GM18867 (cell line): ENCODE measurements at regions not wholly inside any gene's neighbourhood (a gene's known extent, or its start where the extent isn't known, plus 50 kb on each side); places are given as distances from the start of the nearest gene placed in this dataset.

Experiments
- ATAC-seq: cut with Tn5 transposase; IDR thresholded peaks from one replicate; pipeline ENCODE4 v1.9.1; 2021; ENCODE audit warnings: mild to moderate bottlenecking, moderate library complexity; ENCODE audit not compliant: unreplicated experiment

GRCh38 chr5:142509026-142509425 lies 176.9 kb downstream of the FGF1 start:
- no peak for ATAC-seq

DNA sequence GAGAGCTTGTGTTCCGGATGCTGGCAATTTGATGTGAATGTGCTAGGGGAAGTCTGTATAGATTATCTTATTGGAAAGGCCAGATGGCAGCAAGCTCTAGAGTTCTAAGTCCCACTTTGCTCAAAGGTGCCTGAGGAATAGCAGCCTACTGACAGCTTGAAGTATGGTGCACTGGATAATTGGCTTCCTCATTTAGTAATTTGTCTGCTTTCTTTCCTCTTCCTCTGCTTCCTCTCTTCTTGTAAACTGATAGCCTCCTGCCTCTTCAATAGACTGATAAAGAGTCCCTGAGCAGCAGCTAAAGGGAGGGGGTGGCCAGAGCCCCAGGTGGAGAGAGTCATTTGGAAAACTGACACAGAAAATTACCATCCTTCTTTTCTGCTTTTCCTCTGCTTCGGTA lies 177.3 kb downstream of the FGF1 start:
- no peak for ATAC-seq

DNA sequence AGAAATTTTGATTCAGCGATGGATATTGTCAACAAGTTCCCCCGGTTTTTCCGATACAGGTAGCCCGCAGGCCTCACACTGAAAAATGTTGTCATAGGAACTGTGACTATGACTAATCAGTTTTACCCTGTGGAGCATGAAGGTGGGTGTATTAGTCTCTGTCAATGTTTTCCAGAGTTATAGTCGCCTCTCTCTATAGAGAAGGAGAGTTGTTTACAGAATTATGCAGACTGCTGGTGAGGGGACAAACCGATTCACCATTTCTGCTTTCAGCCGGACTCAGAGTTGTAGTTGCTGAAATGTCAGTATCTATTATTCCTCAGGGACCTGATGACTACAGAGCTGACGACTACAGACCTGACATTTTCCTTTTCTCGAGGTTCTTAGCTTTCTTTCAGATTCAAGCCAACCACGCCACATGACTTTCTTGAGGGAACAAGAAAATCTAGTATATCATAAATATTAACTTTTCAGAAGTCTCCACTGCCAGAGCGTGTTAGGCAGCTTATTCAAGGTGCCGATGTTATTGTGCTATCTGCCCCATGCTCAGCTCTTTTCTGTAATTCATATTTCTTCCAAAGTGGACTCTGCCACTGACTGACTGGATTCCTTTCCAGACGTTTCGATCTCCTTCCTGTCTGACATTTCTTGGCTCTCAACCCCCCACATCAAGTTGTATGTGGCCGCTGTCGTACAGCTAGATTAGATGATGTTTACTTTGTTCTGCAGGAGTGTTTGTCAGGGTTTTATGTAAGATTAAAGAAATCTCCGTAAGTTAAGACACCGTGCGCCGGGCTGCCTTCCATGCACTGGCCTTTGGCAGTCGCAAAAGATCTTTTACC lies 178.1 kb downstream of the FGF1 start:
- ATAC-seq: peak; percentile 59

GRCh38 chr5:142506756-142507155 lies 179.1 kb downstream of the FGF1 start:
- ATAC-seq: no peak

DNA sequence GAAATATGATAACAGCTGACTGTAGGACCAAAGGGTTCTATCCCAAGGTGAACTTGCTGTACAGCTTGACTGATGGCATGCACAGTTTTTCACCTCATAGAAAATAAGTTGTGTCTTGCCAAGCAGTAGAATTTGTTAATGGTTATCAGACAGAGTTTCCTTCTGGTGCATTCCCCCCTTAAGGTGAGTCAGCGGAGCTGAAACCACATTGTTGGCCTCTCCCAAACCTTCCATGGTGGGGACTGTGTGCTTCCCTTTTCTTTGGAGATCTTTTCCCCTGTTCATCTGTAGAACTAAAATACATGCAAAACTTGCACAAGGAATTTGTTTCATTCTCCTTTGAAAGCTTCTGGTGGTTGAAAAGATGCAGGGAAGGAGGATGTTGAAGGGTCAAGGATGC lies 179.8 kb downstream of the FGF1 start:
- ATAC-seq: no peak

DNA sequence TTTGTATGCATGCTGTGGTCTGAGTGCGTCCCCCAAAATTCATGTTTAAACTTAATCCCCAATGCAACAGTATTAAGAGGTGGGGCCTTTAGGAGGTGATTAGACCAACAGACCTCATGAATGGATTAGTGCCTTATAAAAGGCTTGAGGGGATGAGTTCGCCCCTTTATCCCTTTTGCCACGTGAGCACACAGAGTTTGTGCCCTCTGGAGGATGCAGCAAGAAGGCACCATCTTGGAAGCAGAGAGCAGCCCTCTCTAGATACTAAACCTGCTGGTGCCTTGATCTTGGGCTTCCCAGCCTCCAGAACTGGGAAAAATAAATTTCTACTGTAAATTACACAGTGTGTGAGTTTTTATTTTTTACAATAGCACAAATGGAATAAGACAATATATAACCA lies 177.1 kb upstream of the SPRY4 start:
- ATAC-seq: no peak

DNA sequence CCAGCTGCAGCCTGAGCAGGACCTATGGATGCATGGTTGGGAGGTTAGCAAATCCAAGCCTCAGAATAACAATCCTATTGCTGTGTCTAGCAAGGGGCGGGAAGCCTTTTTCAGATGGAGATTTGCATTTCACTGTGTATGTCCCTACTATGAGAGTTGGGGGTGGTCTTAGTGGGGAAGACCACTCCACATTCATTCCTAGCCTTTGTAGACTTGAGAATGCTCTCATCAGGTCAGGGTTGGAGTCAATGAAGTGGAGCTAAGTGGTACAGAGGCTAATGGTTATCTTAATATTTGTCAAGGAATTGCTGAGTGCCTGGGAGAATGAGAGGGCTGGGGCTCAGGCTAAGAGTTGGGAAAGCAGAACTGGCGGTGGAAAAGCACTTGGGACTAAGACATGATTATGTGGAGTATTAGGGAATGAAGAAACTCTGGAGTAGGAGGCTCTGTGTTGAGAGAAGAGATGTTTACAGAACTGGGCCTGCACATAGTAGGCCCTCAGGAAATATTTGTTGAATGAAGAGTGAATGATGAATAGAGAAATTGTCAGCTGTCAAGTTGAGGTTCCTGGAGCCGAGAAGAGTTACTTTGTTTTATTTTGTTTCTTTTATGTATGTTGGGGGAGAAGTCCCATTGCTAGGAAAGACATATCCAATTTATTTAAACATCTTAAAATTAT lies 175.5 kb upstream of the SPRY4 start:
- ATAC-seq: no peak

DNA sequence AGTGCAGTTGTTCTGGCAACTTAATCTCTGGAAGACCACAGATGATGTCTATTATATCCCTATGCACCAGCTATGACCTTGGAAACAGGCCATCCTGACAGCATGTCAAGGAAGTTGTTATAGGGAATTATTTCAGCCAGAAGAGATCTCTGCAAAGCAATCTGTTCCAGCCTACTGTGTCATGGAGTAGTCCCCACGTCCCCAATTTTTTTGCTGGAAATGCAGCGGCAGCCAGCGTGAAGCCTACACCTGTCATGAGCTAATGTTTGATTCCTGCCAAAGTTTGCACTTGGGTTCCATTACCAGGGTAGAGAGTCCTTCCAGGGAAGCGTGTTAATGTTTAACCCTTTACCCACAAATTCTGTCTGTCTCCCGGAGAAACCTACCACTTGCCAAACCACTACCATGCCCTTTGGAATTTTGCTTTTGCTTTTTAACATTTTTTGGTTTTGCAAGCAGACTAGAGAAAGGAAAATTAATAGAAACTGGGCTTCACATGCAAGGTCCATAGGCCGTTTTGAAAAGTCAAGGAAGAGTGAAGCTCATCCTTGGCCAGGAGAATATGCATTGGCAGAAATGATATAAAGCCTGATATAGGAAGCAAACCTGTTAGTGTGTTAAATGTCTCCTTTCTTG lies 174.9 kb upstream of the SPRY4 start:
- no peak for ATAC-seq

DNA sequence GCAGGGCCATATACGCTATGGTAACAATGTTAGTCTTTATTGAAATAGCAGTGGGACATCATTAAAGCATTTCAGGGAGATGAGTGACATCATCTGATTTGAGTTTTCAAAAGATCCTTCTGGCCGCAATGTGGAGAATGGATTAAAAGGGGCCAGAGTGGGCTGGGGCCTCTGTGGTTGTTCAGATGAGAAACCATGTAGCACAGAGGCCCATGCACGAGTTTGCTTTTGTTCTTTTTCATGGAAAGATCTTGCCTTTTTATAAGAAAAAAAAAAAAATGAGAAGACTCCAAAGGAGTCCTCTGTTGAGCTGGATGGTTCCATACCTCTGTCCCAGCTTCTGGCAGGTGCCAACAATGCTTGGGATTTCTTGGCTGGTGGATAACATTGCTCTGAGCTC lies 173.5 kb upstream of the SPRY4 start:
- no peak for ATAC-seq

- no peak for ATAC-seq
These were observed 170.7 kb upstream of the SPRY4 start for GRCh38 chr5:142495531-142495930.

DNA sequence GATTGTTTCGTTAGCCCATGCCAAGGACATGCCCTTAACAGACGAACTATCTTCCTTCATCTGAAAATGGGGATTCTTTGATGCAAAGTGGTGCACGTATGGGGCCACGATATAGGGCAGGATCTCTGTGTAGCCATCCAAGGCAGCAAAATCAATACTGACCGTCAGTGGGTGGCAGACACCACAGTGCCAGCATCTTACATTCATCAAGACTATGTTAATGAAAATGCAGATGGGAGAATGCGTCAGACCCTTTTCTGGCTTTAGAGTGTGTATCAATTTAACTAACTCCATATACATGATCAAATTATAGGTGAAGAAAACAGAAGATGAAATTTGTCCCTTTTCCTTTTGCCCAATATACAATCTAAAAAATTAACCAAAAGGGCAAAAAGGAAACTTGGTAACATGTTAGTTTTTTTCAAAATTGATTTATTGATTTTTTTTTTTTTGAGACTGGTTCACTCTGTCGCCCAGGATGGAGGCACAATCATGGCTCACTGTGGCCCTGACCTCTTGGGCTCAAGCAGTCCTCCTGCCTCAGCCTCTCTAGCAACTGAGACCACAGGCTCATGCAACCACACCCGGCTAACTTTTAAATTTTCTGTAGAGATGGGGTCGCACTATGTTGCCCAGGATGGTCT lies 169.2 kb upstream of the SPRY4 start:
- ATAC-seq: no peak

DNA sequence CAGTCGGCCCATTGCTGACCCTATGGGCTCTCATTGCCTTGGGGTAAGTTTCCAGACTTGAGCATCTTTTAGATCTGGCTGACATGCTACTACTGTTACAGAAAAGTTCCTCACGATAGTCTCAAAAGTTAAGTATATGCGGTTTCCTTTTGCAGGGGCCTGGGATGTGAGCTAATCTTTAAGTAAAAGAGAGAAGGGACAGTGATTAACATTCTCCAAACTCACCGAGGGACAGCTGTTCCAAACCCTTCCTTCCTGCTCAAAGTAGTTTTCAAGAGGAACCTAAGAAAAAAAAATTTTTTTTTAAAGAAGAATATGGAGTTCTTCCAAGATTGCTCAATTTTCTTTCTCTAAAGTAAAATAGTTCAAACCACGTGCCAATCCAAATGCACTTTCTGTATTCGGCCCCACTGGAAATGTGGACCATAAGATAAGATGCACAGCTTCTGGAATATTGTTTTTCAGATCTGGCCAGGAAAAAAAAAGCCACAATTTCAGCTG lies 168.0 kb upstream of the SPRY4 start:
- no peak for ATAC-seq

- ATAC-seq: no peak
These were observed 166.9 kb upstream of the SPRY4 start for GRCh38 chr5:142491679-142492078.

DNA sequence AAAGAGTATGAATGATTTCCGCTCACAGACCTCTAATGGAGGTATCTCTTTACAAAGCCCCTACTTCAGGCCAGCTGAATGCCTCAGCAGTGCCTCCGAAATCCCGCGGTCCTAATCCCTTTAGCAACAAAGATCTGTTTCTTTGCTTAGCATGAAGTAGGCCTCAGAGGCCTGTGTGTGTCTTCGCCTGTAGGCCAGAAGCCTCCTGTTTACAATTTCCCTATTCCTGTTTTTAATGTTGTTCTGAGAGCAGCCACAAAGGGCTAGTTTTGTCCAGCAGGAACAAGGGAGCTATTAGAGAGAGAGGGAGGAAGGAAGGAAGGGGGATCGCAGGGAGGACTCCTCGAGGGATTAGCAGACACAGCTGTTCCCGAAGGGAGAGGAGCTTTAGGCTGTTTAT lies 166.4 kb upstream of the SPRY4 start:
- no peak for ATAC-seq

GRCh38 chr5:142486581-142486980 lies 161.8 kb upstream of the SPRY4 start:
- no peak for ATAC-seq

DNA sequence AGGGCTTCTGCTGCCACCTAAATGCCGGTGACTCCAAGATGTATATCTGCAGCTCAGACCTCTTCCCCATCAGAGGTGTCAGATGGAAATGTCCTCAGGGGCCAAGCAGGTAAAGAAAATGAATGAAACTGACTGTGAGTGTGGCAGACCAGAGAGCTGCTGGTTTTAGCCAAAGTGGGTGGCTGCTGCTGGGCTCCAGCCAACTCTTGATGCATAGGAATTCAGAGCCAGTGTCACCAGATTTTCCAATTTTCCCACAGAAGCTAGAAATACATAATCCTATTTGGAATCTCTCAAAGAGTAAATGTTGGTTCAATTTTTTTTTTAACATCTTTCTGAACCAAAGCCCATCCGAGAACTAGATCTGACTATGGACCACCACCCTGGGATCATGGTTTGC lies 161.2 kb upstream of the SPRY4 start:
- no peak for ATAC-seq

GRCh38 chr5:142484821-142485387 lies 160.1 kb upstream of the SPRY4 start:
- no peak for ATAC-seq

GRCh38 chr5:142482207-142482606 lies 157.4 kb upstream of the SPRY4 start:
- ATAC-seq: no peak

DNA sequence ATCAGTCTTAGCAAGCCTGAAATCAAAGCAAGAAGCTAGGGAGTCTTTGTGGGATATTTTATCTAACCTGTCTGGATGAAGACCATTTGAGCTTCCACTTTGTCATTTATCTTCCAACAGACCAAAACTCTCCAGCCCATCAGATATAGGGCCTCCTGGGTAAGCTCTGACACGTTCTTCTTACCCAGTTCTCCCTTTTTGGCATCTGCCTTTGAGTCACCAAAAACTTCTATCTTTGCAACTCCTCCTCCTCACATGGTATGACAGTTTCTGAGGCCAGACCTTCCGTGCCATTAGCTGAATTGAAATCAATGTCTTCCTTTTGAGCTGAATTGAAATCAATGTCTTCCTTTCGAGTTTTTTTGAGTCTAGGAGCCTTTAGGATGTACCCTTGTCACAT lies 156.6 kb upstream of the SPRY4 start:
- no peak for ATAC-seq

GRCh38 chr5:142479854-142480519 lies 155.2 kb upstream of the SPRY4 start:
- ATAC-seq: no peak
